ENCODE measurements at regions not wholly inside any gene's neighbourhood (a gene's known extent, or its start where the extent isn't known, plus 50 kb on each side); places are given as distances from the start of the nearest gene placed in this dataset.

DNA sequence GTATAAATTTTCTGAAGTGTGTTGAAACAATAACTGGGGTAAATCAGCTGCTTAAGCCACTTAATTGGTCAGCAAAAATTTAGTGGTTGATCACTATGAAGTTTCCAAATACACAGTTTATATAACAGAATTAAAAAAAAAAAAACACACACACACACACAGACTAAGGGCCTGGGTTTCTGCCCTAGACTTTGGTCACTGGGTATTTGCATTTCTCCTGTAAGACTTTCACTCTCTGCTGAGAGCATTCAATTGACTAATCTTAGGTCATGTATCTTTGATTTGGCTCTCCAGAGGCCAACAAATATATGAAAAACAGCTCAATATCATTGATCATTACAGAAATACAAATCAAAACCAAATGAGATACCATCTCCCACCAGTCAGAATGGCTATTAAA, 214.3 kb downstream of the KCNA4 start:
- Histone ChIP-seq H3K4me3 (no peak overlapping the region), H3K27ac (ENCODE audit: low read depth in 1 of 2, low read length in 1 of 2) (no peak overlapping the region), H3K4me1 (ENCODE audit: control insufficient read depth in 5 of 5, insufficient read depth in 5 of 5, low read length in 5 of 5) (no peaks in the 10 kb centered on the region), H3K36me3 (ENCODE audit: control insufficient read depth in 4 of 4, insufficient read depth in 4 of 4, low read length in 4 of 4) (no peaks in the 10 kb centered on the region), H3K27me3 (ENCODE audit: control insufficient read depth in 3 of 3, insufficient read depth in 3 of 3, low read length in 2 of 3) (no peaks in the 10 kb centered on the region), H3K9ac (ENCODE audit: insufficient read depth in 1 of 2, low read length in 2 of 2) (no peak overlapping the region), H3K9me3 (ENCODE audit: control insufficient read depth in 4 of 4, insufficient read depth in 3 of 4, low read length in 3 of 4) (no peaks in the 10 kb centered on the region)
- no peak for ATAC-seq (ENCODE audit: insufficient read depth, low FRiP score)
- TF ChIP-seq, protein P1, sequence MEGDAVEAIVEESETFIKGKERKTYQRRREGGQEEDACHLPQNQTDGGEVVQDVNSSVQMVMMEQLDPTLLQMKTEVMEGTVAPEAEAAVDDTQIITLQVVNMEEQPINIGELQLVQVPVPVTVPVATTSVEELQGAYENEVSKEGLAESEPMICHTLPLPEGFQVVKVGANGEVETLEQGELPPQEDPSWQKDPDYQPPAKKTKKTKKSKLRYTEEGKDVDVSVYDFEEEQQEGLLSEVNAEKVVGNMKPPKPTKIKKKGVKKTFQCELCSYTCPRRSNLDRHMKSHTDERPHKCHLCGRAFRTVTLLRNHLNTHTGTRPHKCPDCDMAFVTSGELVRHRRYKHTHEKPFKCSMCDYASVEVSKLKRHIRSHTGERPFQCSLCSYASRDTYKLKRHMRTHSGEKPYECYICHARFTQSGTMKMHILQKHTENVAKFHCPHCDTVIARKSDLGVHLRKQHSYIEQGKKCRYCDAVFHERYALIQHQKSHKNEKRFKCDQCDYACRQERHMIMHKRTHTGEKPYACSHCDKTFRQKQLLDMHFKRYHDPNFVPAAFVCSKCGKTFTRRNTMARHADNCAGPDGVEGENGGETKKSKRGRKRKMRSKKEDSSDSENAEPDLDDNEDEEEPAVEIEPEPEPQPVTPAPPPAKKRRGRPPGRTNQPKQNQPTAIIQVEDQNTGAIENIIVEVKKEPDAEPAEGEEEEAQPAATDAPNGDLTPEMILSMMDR (IDR thresholded peaks at IDR 0.05; ENCODE audit: control extremely low read depth, extremely low read depth), result no peak
- DNase-seq, result no peak

DNA sequence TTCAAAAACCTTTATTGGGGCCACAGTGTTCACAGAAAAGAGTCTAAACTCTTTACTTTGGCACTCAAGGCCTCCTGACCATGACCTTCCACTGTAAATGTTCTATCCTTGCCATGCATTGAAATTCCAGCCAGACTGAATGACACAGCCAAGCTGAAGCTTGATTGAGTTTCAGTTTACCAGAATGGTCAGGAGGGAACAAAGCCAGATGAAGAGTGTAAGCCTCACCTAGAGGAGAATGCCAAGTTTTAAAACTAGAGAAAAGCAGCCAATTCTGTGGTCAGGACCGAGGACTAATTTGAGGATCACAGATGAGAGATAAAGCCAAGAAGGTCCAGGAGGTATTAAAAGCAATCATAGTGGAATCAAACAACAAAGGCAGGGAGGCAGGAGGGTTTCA, 215.3 kb downstream of the KCNA4 start:
- WGBS, 2 donors, result 59 to 79% methylated on average over 1 of the region's 1 CpG
- Histone ChIP-seq H3K9me3 (ENCODE audit: control insufficient read depth in 4 of 4, insufficient read depth in 3 of 4, low read length in 3 of 4) (no peaks in the 10 kb centered on the region), H3K4me1 (ENCODE audit: control insufficient read depth in 5 of 5, insufficient read depth in 5 of 5, low read length in 5 of 5) (no peaks in the 10 kb centered on the region), H3K9ac (ENCODE audit: insufficient read depth in 1 of 2, low read length in 2 of 2) (no peak overlapping the region), H3K27ac (ENCODE audit: low read depth in 1 of 2, low read length in 1 of 2) (no peak overlapping the region), H3K36me3 (ENCODE audit: control insufficient read depth in 4 of 4, insufficient read depth in 4 of 4, low read length in 4 of 4) (no peaks in the 10 kb centered on the region), H3K4me3 (no peak overlapping the region), H3K27me3 (ENCODE audit: control insufficient read depth in 3 of 3, insufficient read depth in 3 of 3, low read length in 2 of 3) (no peaks in the 10 kb centered on the region)
- DNase-seq (no peak), ATAC-seq (ENCODE audit: insufficient read depth, low FRiP score) (no peak)
- TF ChIP-seq, protein P1 (IDR thresholded peaks at IDR 0.05; ENCODE audit: control extremely low read depth, extremely low read depth), result no peak

DNA sequence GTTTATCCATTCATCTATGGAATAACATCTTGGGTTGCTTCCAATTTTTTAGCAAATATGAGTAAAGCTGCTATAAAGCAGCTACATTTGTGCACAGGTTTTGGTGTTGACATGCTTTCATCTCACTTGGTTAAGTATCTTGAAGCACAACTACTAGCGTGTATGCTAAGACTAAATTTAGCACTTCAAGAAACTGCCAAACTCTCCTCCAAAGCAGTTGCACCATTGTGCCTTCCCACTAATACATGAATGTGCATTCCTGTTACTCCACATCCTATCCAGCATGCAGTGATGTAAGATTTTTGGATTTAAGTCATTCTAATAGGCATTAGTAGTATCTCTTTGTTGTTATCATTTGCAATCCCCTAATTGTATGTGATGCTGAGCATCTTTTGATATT, 230.7 kb downstream of the KCNA4 start:
- H3K4me1 ChIP-seq (ENCODE audit: control insufficient read depth in 5 of 5, insufficient read depth in 5 of 5, low read length in 5 of 5), result no peaks in the 10 kb centered on the region
- no peak overlapping the region for H3K9ac ChIP-seq (ENCODE audit: insufficient read depth in 1 of 2, low read length in 2 of 2)
- 60 to 75% methylated on average over 1 of the region's 1 CpG for WGBS, 2 donors
- no peak overlapping the region for H3K4me3 ChIP-seq
- DNase-seq (no peak), ATAC-seq (ENCODE audit: insufficient read depth, low FRiP score) (no peak)
- H3K27me3 ChIP-seq (ENCODE audit: control insufficient read depth in 3 of 3, insufficient read depth in 3 of 3, low read length in 2 of 3), result no peaks in the 10 kb centered on the region
- TF ChIP-seq, protein P1 (IDR thresholded peaks at IDR 0.05; ENCODE audit: control extremely low read depth, extremely low read depth), result no peak
- H3K36me3 ChIP-seq (ENCODE audit: control insufficient read depth in 4 of 4, insufficient read depth in 4 of 4, low read length in 4 of 4), result no peaks in the 10 kb centered on the region
- H3K27ac ChIP-seq (ENCODE audit: low read depth in 1 of 2, low read length in 1 of 2), result no peak overlapping the region
- no peaks in the 10 kb centered on the region for H3K9me3 ChIP-seq (ENCODE audit: control insufficient read depth in 4 of 4, insufficient read depth in 3 of 4, low read length in 3 of 4)

DNA sequence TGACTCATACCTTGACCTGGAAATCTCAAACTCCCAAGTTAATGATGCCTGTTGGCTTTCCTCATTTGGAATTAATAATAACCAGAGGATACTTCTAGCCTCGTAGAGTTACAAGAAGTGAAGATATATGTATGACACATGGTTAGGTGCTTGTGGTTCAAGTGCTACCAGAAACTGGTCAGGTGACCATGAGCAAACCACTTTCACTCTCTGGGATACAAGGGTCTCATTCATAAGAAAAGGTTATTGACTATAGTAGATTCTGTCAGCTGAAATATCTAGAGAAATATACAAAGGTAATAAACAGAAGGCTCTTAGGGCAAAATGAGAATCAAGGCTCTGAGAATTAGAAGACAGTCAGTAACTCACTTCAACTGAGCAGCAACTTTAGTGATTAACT, 233.3 kb downstream of the KCNA4 start:
- no peaks in the 10 kb centered on the region for H3K9me3 ChIP-seq (ENCODE audit: control insufficient read depth in 4 of 4, insufficient read depth in 3 of 4, low read length in 3 of 4)
- WGBS, 2 donors, result 33 to 47% methylated on average over 1 of the region's 1 CpG
- no peaks in the 10 kb centered on the region for H3K27me3 ChIP-seq (ENCODE audit: control insufficient read depth in 3 of 3, insufficient read depth in 3 of 3, low read length in 2 of 3)
- H3K9ac ChIP-seq (ENCODE audit: insufficient read depth in 1 of 2, low read length in 2 of 2), result no peak overlapping the region
- peaks cover 0 to 2% (median 0%) of the 10 kb centered on the region in 5 donors for H3K4me1 ChIP-seq (ENCODE audit: control insufficient read depth in 5 of 5, insufficient read depth in 5 of 5, low read length in 5 of 5)
- ATAC-seq (ENCODE audit: insufficient read depth, low FRiP score) (no peak), DNase-seq (no peak)
- no peak overlapping the region for H3K27ac ChIP-seq (ENCODE audit: low read depth in 1 of 2, low read length in 1 of 2)
- H3K4me3 ChIP-seq, result no peak overlapping the region
- no peaks in the 10 kb centered on the region for H3K36me3 ChIP-seq (ENCODE audit: control insufficient read depth in 4 of 4, insufficient read depth in 4 of 4, low read length in 4 of 4)
- TF ChIP-seq, protein P1 (IDR thresholded peaks at IDR 0.05; ENCODE audit: control extremely low read depth, extremely low read depth), result no peak

Measured in lung (tissue), 11 donors.